WTC11 (cell line): ENCODE measurements at regions not wholly inside any gene's neighbourhood (a gene's known extent, or its start where the extent isn't known, plus 50 kb on each side); places are given as distances from the start of the nearest gene placed in this dataset.

Experiments
- ATAC-seq: fragments of 200-7000 bp; cut with Tn5 transposase; 2 replicates; pipeline ENCODE4 v1.10.0; 2021; ENCODE audit warnings: mild to moderate bottlenecking, moderate library complexity
- CTCF ChIA-PET: fragments of 300-600 bp; sonication (Branson Sonifier 250); formaldehyde crosslinking; loops from one replicate; lab custom pipeline; 2021; ENCODE audit warnings: antibody characterized with exemption; lab: Charles Lee
- POLR2A ChIA-PET: fragments of 350-600 bp; sonication (Branson Sonifier 250); formaldehyde crosslinking; loops from one replicate; lab custom pipeline; 2021; ENCODE audit warnings: antibody characterized with exemption; lab: Charles Lee
- DNase-seq: peaks from one replicate; pipeline ENCODE4 v3.0.0; 2021; ENCODE audit warnings: low spot score
- H3K27ac Mint-ChIP-seq: 2 replicates; pipeline ENCODE4 v1.8.0; 2021; ENCODE audit warnings: mixed read lengths
- H3K27me3 Mint-ChIP-seq: 2 replicates; pipeline ENCODE4 v1.8.0; 2021; ENCODE audit warnings: low read depth, mild to moderate bottlenecking, moderate library complexity, mixed read lengths
- H3K36me3 Mint-ChIP-seq: 2 replicates; pipeline ENCODE4 v1.8.0; 2021; ENCODE audit warnings: mixed read lengths
- H3K4me1 Mint-ChIP-seq: 2 replicates; pipeline ENCODE4 v1.8.0; 2022; ENCODE audit warnings: mixed read lengths
- H3K4me3 Mint-ChIP-seq: 2 replicates; pipeline ENCODE4 v1.8.0; 2021; ENCODE audit warnings: mild to moderate bottlenecking, moderate library complexity, mixed read lengths
- H3K9me3 Mint-ChIP-seq: 2 replicates; pipeline ENCODE4 v1.8.0; 2021; ENCODE audit warnings: mixed read lengths
- CBFB ChIP-seq: sonication (generic); formaldehyde crosslinking; IDR thresholded peaks from 2 replicates; pipeline ENCODE4 v1.8.1; 2022; ENCODE audit warnings: mild to moderate bottlenecking, low read depth, missing genetic modification reagents
- ESRRA ChIP-seq: sonication (generic); formaldehyde crosslinking; IDR thresholded peaks from 2 replicates; pipeline ENCODE4 v1.8.1; 2022; ENCODE audit warnings: mild to moderate bottlenecking, missing genetic modification reagents, borderline replicate concordance
- ETV6 ChIP-seq: sonication (generic); formaldehyde crosslinking; IDR thresholded peaks from 2 replicates; pipeline ENCODE4 v1.8.1; 2022; ENCODE audit warnings: mild to moderate bottlenecking, missing genetic modification reagents
- GABPB1 ChIP-seq: sonication (generic); formaldehyde crosslinking; IDR thresholded peaks from 2 replicates; pipeline ENCODE4 v1.8.1; 2023; ENCODE audit warnings: mild to moderate bottlenecking, missing genetic modification reagents
- GTF2I ChIP-seq: fragments of 250-450 bp; sonication (Bioruptor Pico); conservative IDR thresholded peaks from 2 replicates; pipeline ENCODE4 v1.4.0; 2021; ENCODE audit warnings: mild to moderate bottlenecking
- JUN ChIP-seq: sonication (generic); formaldehyde crosslinking; IDR thresholded peaks from 2 replicates; pipeline ENCODE4 v1.8.0; 2023; ENCODE audit warnings: mild to moderate bottlenecking, missing genetic modification reagents
- NFE2L1 ChIP-seq: sonication (generic); formaldehyde crosslinking; IDR thresholded peaks from 2 replicates; pipeline ENCODE4 v1.8.1; 2023; ENCODE audit warnings: missing genetic modification reagents
- SP1 ChIP-seq: sonication (generic); formaldehyde crosslinking; conservative IDR thresholded peaks from 2 replicates; pipeline ENCODE4 v1.8.1; 2022; ENCODE audit warnings: missing genetic modification reagents
- TEAD1 ChIP-seq: sonication (generic); formaldehyde crosslinking; IDR thresholded peaks from 2 replicates; pipeline ENCODE4 v1.8.0; 2022; ENCODE audit warnings: mild to moderate bottlenecking, missing genetic modification reagents
- ZNF396 ChIP-seq: fragments of 250-450 bp; sonication (Bioruptor Pico); IDR thresholded peaks from 2 replicates; pipeline ENCODE4 v1.8.0; 2021; ENCODE audit warnings: mild to moderate bottlenecking, moderate library complexity, borderline replicate concordance
- ZNF416 ChIP-seq: fragments of 250-450 bp; sonication (Bioruptor Pico); IDR thresholded peaks from 2 replicates; pipeline ENCODE4 v1.9.0; 2021; ENCODE audit warnings: mild to moderate bottlenecking, inconsistent platforms
- ZNF423 ChIP-seq: fragments of 250-450 bp; sonication (Bioruptor Pico); IDR thresholded peaks from 2 replicates; pipeline ENCODE4 v2.1.2; 2022; ENCODE audit warnings: mild to moderate bottlenecking, moderate library complexity
- TF ChIP-seq, protein P1 (sequence below): sonication (generic); formaldehyde crosslinking; conservative IDR thresholded peaks from 2 replicates; pipeline ENCODE4 v1.8.1; 2022; ENCODE audit warnings: mild to moderate bottlenecking, missing genetic modification reagents
- TF ChIP-seq, protein P2 (sequence below): sonication (generic); formaldehyde crosslinking; IDR thresholded peaks from 2 replicates; pipeline ENCODE4 v1.8.1; 2023; ENCODE audit warnings: mild to moderate bottlenecking, missing genetic modification reagents, moderate library complexity
- TF ChIP-seq, protein P3 (sequence below): sonication (generic); formaldehyde crosslinking; conservative IDR thresholded peaks from 2 replicates; pipeline ENCODE4 v1.8.1; 2023; ENCODE audit warnings: mild to moderate bottlenecking, low read depth, missing genetic modification reagents, moderate library complexity
- TF ChIP-seq, protein P4 (sequence below): sonication (generic); formaldehyde crosslinking; IDR thresholded peaks from 2 replicates; pipeline ENCODE4 v1.8.0; 2022; ENCODE audit warnings: mild to moderate bottlenecking, missing genetic modification reagents
- TF ChIP-seq, protein P5 (sequence below): fragments of 250-450 bp; sonication (Bioruptor Pico); IDR thresholded peaks from 2 replicates; pipeline ENCODE4 v1.9.0; 2021; ENCODE audit warnings: mild to moderate bottlenecking, borderline replicate concordance
- TF ChIP-seq, protein P6 (sequence below): fragments of 250-450 bp; sonication (Bioruptor Pico); IDR thresholded peaks from 2 replicates; pipeline ENCODE4 v1.9.0; 2021; ENCODE audit warnings: moderate library complexity, mild to moderate bottlenecking, inconsistent platforms, borderline replicate concordance
- TF ChIP-seq, protein P7 (sequence below): sonication (generic); formaldehyde crosslinking; IDR thresholded peaks from 2 replicates; pipeline ENCODE4 v1.8.1; 2022; ENCODE audit warnings: low read depth, mild to moderate bottlenecking, moderate library complexity, missing genetic modification reagents, borderline replicate concordance

DNA sequence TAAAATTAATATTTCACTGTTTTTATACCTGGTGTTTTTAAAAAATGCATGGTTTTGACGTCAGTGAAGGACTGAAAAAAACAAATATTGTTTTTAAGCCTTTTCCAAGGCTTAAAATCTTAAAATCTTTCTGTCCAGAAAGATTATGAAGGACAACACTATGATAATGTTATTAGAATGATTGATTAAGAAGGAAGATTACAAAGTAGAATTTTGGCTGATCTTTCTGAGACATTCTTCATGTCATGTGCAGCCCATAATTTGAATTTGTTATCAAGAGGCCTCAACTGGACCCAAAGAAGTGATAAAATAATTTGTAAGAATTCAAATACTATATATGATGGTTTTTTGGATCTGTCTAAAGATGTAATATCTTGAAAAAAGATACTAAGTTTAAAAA, 584.4 kb upstream of the CXADR start:
- no peak overlapping the region for H3K27ac Mint-ChIP-seq
- H3K27me3 Mint-ChIP-seq = no peaks in the 10 kb centered on the region
- H3K9me3 Mint-ChIP-seq = no peaks in the 10 kb centered on the region

More for the DNA sequence above, 584.4 kb upstream of the CXADR start:
- Mint-ChIP-seq H3K4me1 (peaks cover 17% of the 10 kb centered on the region), H3K4me3 (no peak overlapping the region), H3K36me3 (no peaks in the 10 kb centered on the region)
- DNase-seq (no peak), ATAC-seq (no peak)
- POLR2A ChIA-PET = no interaction called here
- CTCF ChIA-PET = no interaction called here
- TF ChIP-seq, protein P1, sequence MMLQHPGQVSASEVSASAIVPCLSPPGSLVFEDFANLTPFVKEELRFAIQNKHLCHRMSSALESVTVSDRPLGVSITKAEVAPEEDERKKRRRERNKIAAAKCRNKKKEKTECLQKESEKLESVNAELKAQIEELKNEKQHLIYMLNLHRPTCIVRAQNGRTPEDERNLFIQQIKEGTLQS = no peak
- no peak for TF ChIP-seq SP1
- TF ChIP-seq, protein P2, sequence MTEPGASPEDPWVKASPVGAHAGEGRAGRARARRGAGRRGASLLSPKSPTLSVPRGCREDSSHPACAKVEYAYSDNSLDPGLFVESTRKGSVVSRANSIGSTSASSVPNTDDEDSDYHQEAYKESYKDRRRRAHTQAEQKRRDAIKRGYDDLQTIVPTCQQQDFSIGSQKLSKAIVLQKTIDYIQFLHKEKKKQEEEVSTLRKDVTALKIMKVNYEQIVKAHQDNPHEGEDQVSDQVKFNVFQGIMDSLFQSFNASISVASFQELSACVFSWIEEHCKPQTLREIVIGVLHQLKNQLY (CRISPR knock-in tag) = no peak
- TF ChIP-seq, protein P3, sequence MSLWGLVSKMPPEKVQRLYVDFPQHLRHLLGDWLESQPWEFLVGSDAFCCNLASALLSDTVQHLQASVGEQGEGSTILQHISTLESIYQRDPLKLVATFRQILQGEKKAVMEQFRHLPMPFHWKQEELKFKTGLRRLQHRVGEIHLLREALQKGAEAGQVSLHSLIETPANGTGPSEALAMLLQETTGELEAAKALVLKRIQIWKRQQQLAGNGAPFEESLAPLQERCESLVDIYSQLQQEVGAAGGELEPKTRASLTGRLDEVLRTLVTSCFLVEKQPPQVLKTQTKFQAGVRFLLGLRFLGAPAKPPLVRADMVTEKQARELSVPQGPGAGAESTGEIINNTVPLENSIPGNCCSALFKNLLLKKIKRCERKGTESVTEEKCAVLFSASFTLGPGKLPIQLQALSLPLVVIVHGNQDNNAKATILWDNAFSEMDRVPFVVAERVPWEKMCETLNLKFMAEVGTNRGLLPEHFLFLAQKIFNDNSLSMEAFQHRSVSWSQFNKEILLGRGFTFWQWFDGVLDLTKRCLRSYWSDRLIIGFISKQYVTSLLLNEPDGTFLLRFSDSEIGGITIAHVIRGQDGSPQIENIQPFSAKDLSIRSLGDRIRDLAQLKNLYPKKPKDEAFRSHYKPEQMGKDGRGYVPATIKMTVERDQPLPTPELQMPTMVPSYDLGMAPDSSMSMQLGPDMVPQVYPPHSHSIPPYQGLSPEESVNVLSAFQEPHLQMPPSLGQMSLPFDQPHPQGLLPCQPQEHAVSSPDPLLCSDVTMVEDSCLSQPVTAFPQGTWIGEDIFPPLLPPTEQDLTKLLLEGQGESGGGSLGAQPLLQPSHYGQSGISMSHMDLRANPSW (CRISPR knock-in tag) = no peak
- TF ChIP-seq ZNF423 (CRISPR knock-in tag) = no peak
- TF ChIP-seq JUN (CRISPR knock-in tag) = no peak
- no peak for TF ChIP-seq GABPB1 (CRISPR knock-in tag)
- TF ChIP-seq GTF2I = no peak
- no peak for TF ChIP-seq TEAD1 (CRISPR knock-in tag)
- TF ChIP-seq, protein P4, sequence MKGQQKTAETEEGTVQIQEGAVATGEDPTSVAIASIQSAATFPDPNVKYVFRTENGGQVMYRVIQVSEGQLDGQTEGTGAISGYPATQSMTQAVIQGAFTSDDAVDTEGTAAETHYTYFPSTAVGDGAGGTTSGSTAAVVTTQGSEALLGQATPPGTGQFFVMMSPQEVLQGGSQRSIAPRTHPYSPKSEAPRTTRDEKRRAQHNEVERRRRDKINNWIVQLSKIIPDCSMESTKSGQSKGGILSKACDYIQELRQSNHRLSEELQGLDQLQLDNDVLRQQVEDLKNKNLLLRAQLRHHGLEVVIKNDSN = no peak
- no peak for TF ChIP-seq NFE2L1 (CRISPR knock-in tag)
- TF ChIP-seq, protein P5, sequence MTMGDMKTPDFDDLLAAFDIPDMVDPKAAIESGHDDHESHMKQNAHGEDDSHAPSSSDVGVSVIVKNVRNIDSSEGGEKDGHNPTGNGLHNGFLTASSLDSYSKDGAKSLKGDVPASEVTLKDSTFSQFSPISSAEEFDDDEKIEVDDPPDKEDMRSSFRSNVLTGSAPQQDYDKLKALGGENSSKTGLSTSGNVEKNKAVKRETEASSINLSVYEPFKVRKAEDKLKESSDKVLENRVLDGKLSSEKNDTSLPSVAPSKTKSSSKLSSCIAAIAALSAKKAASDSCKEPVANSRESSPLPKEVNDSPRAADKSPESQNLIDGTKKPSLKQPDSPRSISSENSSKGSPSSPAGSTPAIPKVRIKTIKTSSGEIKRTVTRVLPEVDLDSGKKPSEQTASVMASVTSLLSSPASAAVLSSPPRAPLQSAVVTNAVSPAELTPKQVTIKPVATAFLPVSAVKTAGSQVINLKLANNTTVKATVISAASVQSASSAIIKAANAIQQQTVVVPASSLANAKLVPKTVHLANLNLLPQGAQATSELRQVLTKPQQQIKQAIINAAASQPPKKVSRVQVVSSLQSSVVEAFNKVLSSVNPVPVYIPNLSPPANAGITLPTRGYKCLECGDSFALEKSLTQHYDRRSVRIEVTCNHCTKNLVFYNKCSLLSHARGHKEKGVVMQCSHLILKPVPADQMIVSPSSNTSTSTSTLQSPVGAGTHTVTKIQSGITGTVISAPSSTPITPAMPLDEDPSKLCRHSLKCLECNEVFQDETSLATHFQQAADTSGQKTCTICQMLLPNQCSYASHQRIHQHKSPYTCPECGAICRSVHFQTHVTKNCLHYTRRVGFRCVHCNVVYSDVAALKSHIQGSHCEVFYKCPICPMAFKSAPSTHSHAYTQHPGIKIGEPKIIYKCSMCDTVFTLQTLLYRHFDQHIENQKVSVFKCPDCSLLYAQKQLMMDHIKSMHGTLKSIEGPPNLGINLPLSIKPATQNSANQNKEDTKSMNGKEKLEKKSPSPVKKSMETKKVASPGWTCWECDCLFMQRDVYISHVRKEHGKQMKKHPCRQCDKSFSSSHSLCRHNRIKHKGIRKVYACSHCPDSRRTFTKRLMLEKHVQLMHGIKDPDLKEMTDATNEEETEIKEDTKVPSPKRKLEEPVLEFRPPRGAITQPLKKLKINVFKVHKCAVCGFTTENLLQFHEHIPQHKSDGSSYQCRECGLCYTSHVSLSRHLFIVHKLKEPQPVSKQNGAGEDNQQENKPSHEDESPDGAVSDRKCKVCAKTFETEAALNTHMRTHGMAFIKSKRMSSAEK (CRISPR knock-in tag) = no peak
- TF ChIP-seq ETV6 (CRISPR knock-in tag) = no peak
- TF ChIP-seq ZNF416 (CRISPR knock-in tag) = no peak
- TF ChIP-seq, protein P6, sequence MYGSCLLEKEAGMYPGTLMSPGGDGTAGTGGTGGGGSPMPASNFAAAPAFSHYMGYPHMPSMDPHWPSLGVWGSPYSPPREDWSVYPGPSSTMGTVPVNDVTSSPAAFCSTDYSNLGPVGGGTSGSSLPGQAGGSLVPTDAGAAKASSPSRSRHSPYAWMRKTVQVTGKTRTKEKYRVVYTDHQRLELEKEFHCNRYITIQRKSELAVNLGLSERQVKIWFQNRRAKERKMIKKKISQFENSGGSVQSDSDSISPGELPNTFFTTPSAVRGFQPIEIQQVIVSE (CRISPR knock-in tag) = no peak
- TF ChIP-seq ZNF396 = no peak
- no peak for TF ChIP-seq ESRRA (CRISPR knock-in tag)
- TF ChIP-seq, protein P7, sequence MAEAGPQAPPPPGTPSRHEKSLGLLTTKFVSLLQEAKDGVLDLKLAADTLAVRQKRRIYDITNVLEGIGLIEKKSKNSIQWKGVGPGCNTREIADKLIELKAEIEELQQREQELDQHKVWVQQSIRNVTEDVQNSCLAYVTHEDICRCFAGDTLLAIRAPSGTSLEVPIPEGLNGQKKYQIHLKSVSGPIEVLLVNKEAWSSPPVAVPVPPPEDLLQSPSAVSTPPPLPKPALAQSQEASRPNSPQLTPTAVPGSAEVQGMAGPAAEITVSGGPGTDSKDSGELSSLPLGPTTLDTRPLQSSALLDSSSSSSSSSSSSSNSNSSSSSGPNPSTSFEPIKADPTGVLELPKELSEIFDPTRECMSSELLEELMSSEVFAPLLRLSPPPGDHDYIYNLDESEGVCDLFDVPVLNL (CRISPR knock-in tag) = no peak
- TF ChIP-seq CBFB (CRISPR knock-in tag) = no peak
